Common myeloid progenitor, CD34-positive (primary cell): ENCODE measurements at regions not wholly inside any gene's neighbourhood (a gene's known extent, or its start where the extent isn't known, plus 50 kb on each side); places are given as distances from the start of the nearest gene placed in this dataset.
A peak's percentile ranks its signal among the peaks of the same experiment; 100 is the strongest.

Experiments used
- CTCF ChIA-PET: fragments of 350-600 bp; sonication (Branson Sonifier 250); formaldehyde crosslinking; loops from one replicate; lab custom pipeline; 2021; ENCODE audit warnings: antibody characterized with exemption; lab: Charles Lee
- POLR2A ChIA-PET: fragments of 350-600 bp; sonication (Branson Sonifier 250); formaldehyde crosslinking; loops from one replicate; lab custom pipeline; 2021; ENCODE audit warnings: antibody characterized with exemption; lab: Charles Lee
- DNase-seq, 3 donors: peaks; one replicate each; pipeline versions ENCODE4 v3.0.0 to v3.0.0-alpha.2; 2013
- H3K27ac ChIP-seq, 2 experiments: 1 replicate in 1 of 2; 2 replicates in 1 of 2; pipeline ENCODE4 v1.7.0; 2013; ENCODE audit warnings: inconsistent platforms in 2 of 2, low read length in 2 of 2, mild to moderate bottlenecking in 2 of 2, low read depth in 1 of 2, moderate library complexity in 1 of 2; ENCODE audit not compliant: severe bottlenecking in 2 of 2, insufficient read depth in 1 of 2, poor library complexity in 1 of 2
- H3K27me3 ChIP-seq, 5 experiments: replicated peaks in 2 of 5; 1 replicate in 3 of 5; 2 replicates in 2 of 5; pipeline versions ENCODE4 v1.6.1 to v1.7.0; 2013; ENCODE audit warnings: low read length in 4 of 5, mild to moderate bottlenecking in 2 of 5, moderate library complexity in 2 of 5, inconsistent platforms in 1 of 5; ENCODE audit not compliant: insufficient read depth in 5 of 5, control insufficient read depth in 4 of 5
- H3K36me3 ChIP-seq, 4 experiments: 1 replicate in 2 of 4; 2 replicates in 2 of 4; pipeline versions ENCODE4 v1.6.1 to v1.7.0; 2013; ENCODE audit warnings: low read length in 3 of 4, control low read depth in 1 of 4, mild to moderate bottlenecking in 1 of 4; ENCODE audit not compliant: control insufficient read depth in 4 of 4, insufficient read depth in 4 of 4
- H3K4me1 ChIP-seq, 4 experiments: 1 replicate in 3 of 4; 2 replicates in 1 of 4; pipeline versions ENCODE4 v1.6.1 to v1.7.1; 2013; ENCODE audit warnings: low read length in 3 of 4, mild to moderate bottlenecking in 3 of 4, control low read depth in 1 of 4, inconsistent platforms in 1 of 4, moderate library complexity in 1 of 4; ENCODE audit not compliant: control insufficient read depth in 4 of 4, insufficient read depth in 4 of 4; ENCODE audit errors: control extremely low read depth in 1 of 4
- H3K4me3 ChIP-seq, 7 experiments: 1 replicate in 4 of 7; 2 replicates in 3 of 7; pipeline versions ENCODE4 v1.5.1 to v1.7.0; 2013; ENCODE audit warnings: mild to moderate bottlenecking in 7 of 7, low read length in 6 of 7, moderate library complexity in 6 of 7, inconsistent platforms in 2 of 7, low read depth in 2 of 7, control low read depth in 1 of 7; ENCODE audit not compliant: insufficient read depth in 4 of 7, control insufficient read depth in 1 of 7; ENCODE audit errors: extremely low read depth in 1 of 7
- H3K9me3 ChIP-seq, 5 experiments: 1 replicate in 4 of 5; 2 replicates in 1 of 5; pipeline versions ENCODE4 v1.6.1 to v1.7.1; 2013; ENCODE audit warnings: low read length in 4 of 5, mild to moderate bottlenecking in 2 of 5, inconsistent platforms in 1 of 5, low read depth in 1 of 5, moderate library complexity in 1 of 5; ENCODE audit not compliant: control insufficient read depth in 4 of 5, insufficient read depth in 2 of 5; ENCODE audit errors: control extremely low read depth in 1 of 5
- WGBS: methylation state at CpG from one replicate; pipeline ENCODE4 v1.1.5; 2013; ENCODE audit not compliant: insufficient coverage; 5-methylcytosine and 5-hydroxymethylcytosine counted together

DNA sequence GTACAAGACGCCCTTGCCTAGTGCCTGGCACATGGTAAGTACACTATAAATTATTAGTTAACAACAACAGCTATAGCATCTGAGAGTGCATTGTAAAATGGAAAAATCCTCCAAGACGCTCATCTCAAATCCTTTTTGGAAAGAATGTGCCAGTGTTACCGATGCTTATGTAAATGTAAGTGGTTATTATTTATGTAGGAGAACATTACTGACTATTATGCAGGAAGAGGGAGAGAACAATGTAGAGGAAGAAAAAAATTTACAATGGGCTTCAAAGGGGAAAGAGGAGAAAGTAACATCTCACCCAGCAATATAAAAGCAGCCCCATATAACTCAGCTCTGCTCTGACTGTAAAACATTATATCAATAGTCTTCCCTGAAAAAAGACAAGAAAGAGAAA, 155.3 kb upstream of the LPP start:
- Histone ChIP-seq H3K27ac (no peak overlapping the region), H3K4me3 (no peak overlapping the region), H3K4me1 (peaks cover 8 to 67% (median 24%) of the 10 kb centered on the region in 4 experiments), H3K36me3 (no peaks in the 10 kb centered on the region), H3K27me3 (no peaks in the 10 kb centered on the region), H3K9me3 (no peaks in the 10 kb centered on the region)
- CTCF ChIA-PET: no interaction called here
- DNase-seq: no peak
- POLR2A ChIA-PET: no interaction called here
- WGBS: 100% methylated on average over 1 of the region's 3 CpGs

DNA sequence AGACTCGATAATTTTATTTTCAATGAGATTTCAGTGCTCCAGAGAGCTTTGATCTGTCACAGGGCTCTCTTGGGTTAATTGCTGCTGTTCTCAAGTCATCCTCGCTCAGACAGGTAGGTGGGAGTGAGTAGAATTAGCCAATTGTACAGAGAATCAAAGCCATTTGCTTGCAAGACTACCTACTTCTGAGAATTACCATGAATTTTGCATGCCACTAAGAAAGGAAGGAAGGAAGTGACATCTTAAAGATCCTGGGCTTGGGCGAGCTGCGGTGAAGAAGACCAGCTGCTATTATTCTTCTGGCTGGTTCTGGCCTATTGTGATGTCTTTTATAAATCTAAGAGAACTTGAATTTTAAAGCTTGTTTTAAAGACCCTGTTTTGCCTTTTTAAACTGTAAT, 154.1 kb upstream of the LPP start:
- CTCF ChIA-PET: no interaction called here
- peak; percentile 56 to 87 (median 81) for DNase-seq

DNA sequence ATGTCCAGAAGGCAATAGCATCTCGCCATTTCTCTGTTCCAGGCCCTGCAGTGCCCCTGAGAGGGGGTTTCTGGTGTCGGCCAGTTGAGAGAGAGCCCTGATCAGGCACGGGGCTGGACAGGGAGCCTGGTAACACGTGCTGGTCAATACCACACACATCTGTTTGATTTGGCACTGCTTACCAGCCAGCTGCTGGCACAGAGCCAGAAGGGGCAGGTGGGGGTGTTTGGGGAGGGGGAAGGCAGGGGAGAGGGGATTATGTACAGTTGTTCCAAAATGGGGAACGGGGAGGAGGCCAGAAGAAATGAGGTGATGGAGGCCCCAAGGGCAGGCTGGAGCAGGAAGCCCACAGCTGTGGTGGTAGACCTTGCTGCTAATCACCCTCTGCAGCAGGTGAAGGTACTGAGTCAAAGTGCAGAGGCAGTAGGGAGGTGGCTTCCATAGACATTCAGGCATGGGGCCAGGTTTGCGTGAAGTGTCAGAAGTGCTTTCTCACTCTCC, 153.5 kb upstream of the LPP start:
- Histone ChIP-seq H3K4me3 (peak overlapping the region in 1 of 7 experiments; percentile 45), H3K4me1 (peaks cover 8 to 50% (median 14%) of the 10 kb centered on the region in 4 experiments), H3K36me3 (no peaks in the 10 kb centered on the region), H3K27me3 (no peaks in the 10 kb centered on the region), H3K27ac (peak overlapping the region; percentile 3 to 43), H3K9me3 (no peaks in the 10 kb centered on the region)
- 66% methylated on average over 3 of the region's 6 CpGs for WGBS
- CTCF ChIA-PET: no interaction called here
- DNase-seq: peak in 2 of 3 donors; percentile 37 to 58
- POLR2A ChIA-PET: no interaction called here

More for the DNA sequence above, 154.1 kb upstream of the LPP start:
- no peaks in the 10 kb centered on the region for H3K36me3 ChIP-seq
- H3K9me3 ChIP-seq: no peaks in the 10 kb centered on the region
- peaks cover 8 to 55% (median 15%) of the 10 kb centered on the region in 4 experiments for H3K4me1 ChIP-seq
- H3K27ac ChIP-seq: peak overlapping the region; percentile 3 to 43
- WGBS: 20% methylated on average over 3 of the region's 4 CpGs
- peak overlapping the region in 1 of 7 experiments; percentile 15 for H3K4me3 ChIP-seq
- no peaks in the 10 kb centered on the region for H3K27me3 ChIP-seq
- POLR2A ChIA-PET: no interaction called here

DNA sequence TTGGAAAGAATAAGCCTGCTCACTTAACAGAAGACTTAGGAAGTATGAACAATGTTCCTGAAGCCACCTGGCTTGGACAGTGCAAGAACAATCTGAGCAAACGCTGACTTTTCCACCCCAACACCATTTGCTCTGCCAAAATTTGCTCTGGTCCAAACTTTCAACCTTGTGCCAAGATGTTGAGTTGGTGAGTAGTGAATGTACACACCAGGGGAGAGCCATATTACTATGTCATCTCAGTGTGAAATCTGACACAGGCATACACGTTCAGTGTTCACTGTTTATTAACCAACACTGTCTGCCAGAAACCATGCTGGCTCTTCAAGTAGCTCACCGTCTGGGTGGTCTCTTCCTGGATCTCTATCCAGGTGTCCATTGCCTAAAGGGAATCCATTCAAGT, 152.9 kb upstream of the LPP start:
- Histone ChIP-seq H3K36me3 (no peaks in the 10 kb centered on the region), H3K27me3 (no peaks in the 10 kb centered on the region), H3K4me1 (peaks cover 8 to 48% (median 14%) of the 10 kb centered on the region in 4 experiments), H3K27ac (no peak overlapping the region), H3K9me3 (no peaks in the 10 kb centered on the region), H3K4me3 (no peak overlapping the region)
- no peak for DNase-seq
- POLR2A ChIA-PET: no interaction called here
- CTCF ChIA-PET: no interaction called here
- 93% methylated on average over 2 of the region's 3 CpGs for WGBS

DNA sequence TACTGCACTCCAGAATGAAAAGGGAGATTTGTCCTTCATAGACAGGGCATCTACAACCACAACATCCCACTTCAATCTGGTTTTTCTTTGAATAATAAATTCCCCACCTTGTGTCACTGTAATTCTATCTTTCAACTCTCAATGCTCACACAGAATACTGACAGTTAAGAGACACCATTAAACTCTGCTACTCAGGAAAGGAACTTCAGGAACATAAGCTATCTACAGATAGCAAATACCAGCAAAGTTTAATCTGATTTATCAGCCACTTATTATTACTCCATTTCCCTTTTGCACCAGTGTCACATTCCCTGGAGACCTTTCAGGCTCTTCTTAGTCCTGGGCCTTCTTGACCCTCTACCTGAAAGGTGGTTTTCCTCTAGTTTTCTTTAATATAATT, 152.0 kb upstream of the LPP start:
- no peak for DNase-seq
- POLR2A ChIA-PET: no interaction called here
- Histone ChIP-seq H3K27ac (no peak overlapping the region), H3K4me3 (no peak overlapping the region), H3K27me3 (no peaks in the 10 kb centered on the region), H3K36me3 (no peaks in the 10 kb centered on the region), H3K9me3 (no peaks in the 10 kb centered on the region), H3K4me1 (peaks cover 8 to 53% (median 21%) of the 10 kb centered on the region in 4 experiments)
- CTCF ChIA-PET: interaction anchor here (0.9 kb wide), 1 partner anchor 49 kb away, joined by 3 read pairs; no protein-coding TSS in a partner anchor

DNA sequence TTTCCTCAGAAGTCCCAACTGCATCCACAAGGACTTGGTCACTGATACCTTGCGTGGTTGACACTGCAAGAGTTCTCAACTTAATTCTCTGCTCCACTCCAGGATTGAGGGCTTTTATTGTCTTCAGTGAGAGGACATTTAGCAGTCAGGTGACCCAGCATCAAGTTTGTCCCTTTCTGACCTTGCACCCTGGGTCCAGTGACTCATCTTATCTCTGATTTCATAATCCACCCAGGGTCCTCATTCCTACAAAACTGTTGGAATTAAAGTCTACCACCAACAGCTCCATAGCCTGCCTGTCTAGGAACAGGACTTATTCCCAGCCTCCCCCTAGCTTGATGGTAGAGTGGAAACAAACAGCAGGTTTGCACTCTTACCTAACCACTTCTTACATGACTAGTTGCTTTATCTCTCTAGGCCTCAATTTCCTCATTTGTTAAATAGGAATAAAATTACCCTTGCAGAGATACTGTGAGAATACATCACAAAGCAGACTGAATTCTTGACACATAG, 151.3 kb upstream of the LPP start:
- ChIA-PET POLR2A (no interaction called here), CTCF (interaction anchor here (0.9 kb wide), 1 partner anchor 48 kb away, joined by 3 read pairs; no protein-coding TSS in a partner anchor)
- no CpG with 5 or more reads among the region's 1 CpG for WGBS
- Histone ChIP-seq H3K4me3 (no peak overlapping the region), H3K36me3 (no peaks in the 10 kb centered on the region), H3K4me1 (peaks cover 8 to 48% (median 23%) of the 10 kb centered on the region in 4 experiments), H3K9me3 (no peaks in the 10 kb centered on the region), H3K27ac (no peak overlapping the region), H3K27me3 (no peaks in the 10 kb centered on the region)
- no peak for DNase-seq

DNA sequence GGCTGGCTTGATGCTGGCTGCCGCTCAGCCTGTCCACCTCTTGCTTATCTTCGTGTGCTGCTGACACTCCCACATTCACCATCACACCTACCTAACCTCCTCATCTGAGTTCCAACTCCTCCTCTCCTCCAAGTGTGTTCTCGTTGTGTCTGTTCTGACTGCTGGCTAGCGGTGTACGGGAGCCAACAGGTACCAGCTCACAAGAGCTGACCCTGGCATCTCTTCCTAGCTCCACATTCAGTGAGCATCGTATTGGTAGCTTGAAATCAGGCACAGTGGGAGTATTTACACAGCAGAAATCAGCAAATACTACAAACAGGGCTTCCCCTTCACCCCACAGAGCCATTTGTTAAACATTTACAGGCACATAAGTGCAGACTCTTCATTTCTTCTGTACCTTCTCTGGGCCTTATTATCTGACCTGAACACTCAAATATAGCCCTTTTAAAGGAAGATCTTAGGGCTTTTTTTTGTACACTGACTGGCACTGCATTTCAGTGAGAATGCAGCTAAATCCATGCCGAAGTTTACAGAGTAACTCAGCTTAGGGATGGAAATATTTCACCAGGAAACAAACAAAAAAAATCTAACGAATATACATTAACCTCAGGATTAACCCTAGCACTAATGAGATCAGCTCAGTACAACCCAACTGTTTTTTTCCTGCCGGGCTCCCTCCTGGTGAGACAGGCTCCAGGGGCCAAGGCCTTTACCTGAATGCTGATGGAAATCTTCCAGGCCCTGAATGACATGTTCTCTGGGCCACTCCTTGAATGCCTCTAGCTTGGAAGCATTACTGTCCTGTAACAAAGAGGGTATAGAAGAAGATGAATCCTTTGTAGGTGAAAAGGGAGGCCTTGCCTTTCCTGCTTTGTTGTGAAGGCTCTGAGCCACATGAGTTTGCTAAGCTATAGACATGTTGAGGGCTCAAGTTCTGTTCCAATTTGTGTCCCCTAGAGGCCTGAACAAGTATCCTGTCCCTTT, 150.5 kb upstream of the LPP start:
- POLR2A ChIA-PET: no interaction called here
- DNase-seq: no peak
- WGBS: 93% methylated on average over 8 of the region's 9 CpGs

More for the DNA sequence above, 150.5 kb upstream of the LPP start:
- Histone ChIP-seq H3K27me3 (no peaks in the 10 kb centered on the region), H3K9me3 (no peaks in the 10 kb centered on the region), H3K27ac (no peak overlapping the region), H3K4me3 (no peak overlapping the region), H3K36me3 (no peaks in the 10 kb centered on the region), H3K4me1 (peaks cover 8 to 41% (median 23%) of the 10 kb centered on the region in 4 experiments)
- CTCF ChIA-PET: no interaction called here
